ENCODE measurements at regions not wholly inside any gene's neighbourhood (a gene's known extent, or its start where the extent isn't known, plus 50 kb on each side); places are given as distances from the start of the nearest gene placed in this dataset.

DNA sequence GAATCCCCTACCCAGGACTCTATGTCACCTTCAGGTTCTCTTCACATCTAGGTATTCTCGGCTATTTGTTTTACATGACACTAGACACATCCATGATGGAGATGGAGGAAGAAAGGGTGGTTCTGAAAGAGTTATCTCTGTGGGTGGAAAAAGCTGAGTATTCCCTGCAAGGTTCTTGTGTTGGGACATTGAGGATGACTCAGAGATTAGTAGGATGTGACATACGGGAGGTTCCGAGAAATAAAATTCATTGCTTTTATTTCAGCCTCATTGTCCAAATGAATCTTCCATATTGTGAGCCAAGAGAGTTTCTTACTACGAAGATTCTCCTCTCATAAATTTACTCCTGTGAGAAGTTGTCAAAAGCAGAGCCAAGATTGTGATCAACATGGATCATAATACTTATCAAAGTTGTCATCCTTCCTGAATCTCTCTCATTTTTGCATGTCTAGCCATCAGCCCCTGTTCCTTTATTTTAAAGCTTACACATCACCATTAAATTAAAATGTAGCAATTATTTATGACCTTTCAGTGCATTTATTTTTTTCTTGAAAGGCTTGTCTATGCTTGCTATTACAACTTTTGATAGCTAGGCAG is 370.0 kb downstream of the PSAT1 start:
- no peak overlapping the region for H3K4me3 ChIP-seq (ENCODE audit: low read depth, low read length, poor library complexity, severe bottlenecking)
- intact Hi-C loops (cut with micrococcal nuclease; ENCODE audit: unreplicated experiment): no loop called here
- CTCF ChIA-PET: no interaction called here
- no TSS peak for BruUV-seq (replicated peaks)
- H3K4me1 ChIP-seq (ENCODE audit: insufficient read depth, low read length, poor library complexity, severe bottlenecking): no peaks in the 10 kb centered on the region
- no peaks in the 10 kb centered on the region for H3K9me3 ChIP-seq (ENCODE audit: low read depth, low read length, poor library complexity, severe bottlenecking)
- POLR2A ChIA-PET (ENCODE audit: low non-redundant PET): no interaction called here
- peaks cover 53% of the 10 kb centered on the region for H3K27me3 ChIP-seq (replicated peaks; ENCODE audit: insufficient read depth, low read depth, low read length, poor library complexity)
- DNase-seq (ENCODE audit: low spot score): no peak
- no peak overlapping the region for H3K27ac ChIP-seq (ENCODE audit: low read depth, low read length, poor library complexity, severe bottlenecking)
- no peaks in the 10 kb centered on the region for H3K36me3 ChIP-seq (ENCODE audit: insufficient read depth, low read length, poor library complexity, severe bottlenecking)
- TF ChIP-seq EZH2 (IDR thresholded peaks at IDR 0.05; ENCODE audit: borderline replicate concordance, low read depth, low read length, poor library complexity, severe bottlenecking) (no peak), CTCF (conservative IDR thresholded peaks at IDR 0.05; ENCODE audit: low read depth, low read length) (no peak)

DNA sequence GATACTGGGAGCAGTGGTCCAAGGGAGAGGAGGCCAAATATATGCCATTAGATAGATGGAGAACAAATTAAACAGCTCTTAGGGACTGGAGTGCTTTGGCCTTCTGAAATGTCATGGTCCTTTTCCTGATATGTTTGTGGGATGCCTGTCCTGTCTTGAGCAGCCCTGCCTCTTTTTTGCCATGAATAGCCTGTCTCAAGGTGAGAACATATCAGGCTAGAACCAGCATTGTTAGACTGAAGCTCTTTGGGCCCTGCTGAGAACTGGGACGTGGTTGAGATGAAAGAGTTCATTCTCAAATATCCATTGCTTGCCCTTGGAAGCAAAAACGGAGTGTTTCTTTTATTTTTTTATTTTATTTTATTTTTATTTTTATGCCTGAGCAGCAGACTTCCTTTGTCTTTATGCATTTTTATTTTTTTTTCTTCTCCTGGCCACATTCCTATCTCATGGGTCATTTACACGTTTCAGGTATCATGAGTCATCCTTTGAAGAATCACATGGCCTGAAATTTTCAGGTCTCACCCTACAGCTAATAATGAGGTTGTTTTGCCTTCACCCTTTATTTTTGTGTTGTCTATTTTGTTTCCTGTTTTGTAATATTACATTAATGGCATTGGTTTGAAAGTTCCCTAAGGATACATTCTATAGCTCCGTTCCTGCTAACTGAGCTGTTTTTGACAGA is 371.4 kb downstream of the PSAT1 start:
- Histone ChIP-seq H3K9me3 (ENCODE audit: low read depth, low read length, poor library complexity, severe bottlenecking) (no peaks in the 10 kb centered on the region), H3K36me3 (ENCODE audit: insufficient read depth, low read length, poor library complexity, severe bottlenecking) (no peaks in the 10 kb centered on the region), H3K4me3 (ENCODE audit: low read depth, low read length, poor library complexity, severe bottlenecking) (no peak overlapping the region), H3K4me1 (ENCODE audit: insufficient read depth, low read length, poor library complexity, severe bottlenecking) (no peaks in the 10 kb centered on the region), H3K27me3 (replicated peaks; ENCODE audit: insufficient read depth, low read depth, low read length, poor library complexity) (peaks cover 48% of the 10 kb centered on the region), H3K27ac (ENCODE audit: low read depth, low read length, poor library complexity, severe bottlenecking) (no peak overlapping the region)
- intact Hi-C loops (cut with micrococcal nuclease; ENCODE audit: unreplicated experiment): no loop called here
- ChIA-PET CTCF (no interaction called here), POLR2A (ENCODE audit: low non-redundant PET) (no interaction called here)
- BruUV-seq (replicated peaks): no TSS peak
- no peak for TF ChIP-seq EZH2 (IDR thresholded peaks at IDR 0.05; ENCODE audit: borderline replicate concordance, low read depth, low read length, poor library complexity, severe bottlenecking)
- no peak for TF ChIP-seq CTCF (conservative IDR thresholded peaks at IDR 0.05; ENCODE audit: low read depth, low read length)
- DNase-seq (ENCODE audit: low spot score): no peak

DNA sequence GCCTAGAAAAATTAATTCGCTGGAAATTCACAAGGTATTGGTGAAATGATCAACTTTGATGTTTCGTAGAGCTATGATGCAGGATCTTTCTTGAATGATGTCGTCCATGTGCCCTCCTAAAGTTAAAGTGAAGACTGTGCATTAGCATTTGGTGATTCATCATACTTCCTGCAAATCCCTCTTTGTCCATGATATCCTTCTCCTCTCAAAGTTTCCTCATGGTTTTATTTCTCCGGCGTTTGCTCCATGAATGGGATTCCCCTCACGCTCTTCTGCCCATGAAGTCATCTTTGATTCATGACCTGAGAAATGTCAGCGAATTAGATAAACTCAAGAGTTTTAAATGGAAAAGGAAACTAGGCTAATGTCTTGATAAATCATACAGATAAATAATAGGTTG is 372.7 kb downstream of the PSAT1 start:
- Histone ChIP-seq H3K27ac (ENCODE audit: low read depth, low read length, poor library complexity, severe bottlenecking) (no peak overlapping the region), H3K4me3 (ENCODE audit: low read depth, low read length, poor library complexity, severe bottlenecking) (no peak overlapping the region), H3K4me1 (ENCODE audit: insufficient read depth, low read length, poor library complexity, severe bottlenecking) (no peaks in the 10 kb centered on the region), H3K27me3 (replicated peaks; ENCODE audit: insufficient read depth, low read depth, low read length, poor library complexity) (peaks cover 54% of the 10 kb centered on the region), H3K9me3 (ENCODE audit: low read depth, low read length, poor library complexity, severe bottlenecking) (no peaks in the 10 kb centered on the region), H3K36me3 (ENCODE audit: insufficient read depth, low read length, poor library complexity, severe bottlenecking) (no peaks in the 10 kb centered on the region)
- ChIA-PET POLR2A (ENCODE audit: low non-redundant PET) (no interaction called here), CTCF (no interaction called here)
- intact Hi-C loops (cut with micrococcal nuclease; ENCODE audit: unreplicated experiment): no loop called here
- no peak for TF ChIP-seq EZH2 (IDR thresholded peaks at IDR 0.05; ENCODE audit: borderline replicate concordance, low read depth, low read length, poor library complexity, severe bottlenecking)
- no peak for TF ChIP-seq CTCF (conservative IDR thresholded peaks at IDR 0.05; ENCODE audit: low read depth, low read length)
- no peak for DNase-seq (ENCODE audit: low spot score)
- BruUV-seq (replicated peaks): no TSS peak

Data from A673 (cell line).